ENCODE measurements at regions not wholly inside any gene's neighbourhood (a gene's known extent, or its start where the extent isn't known, plus 50 kb on each side); places are given as distances from the start of the nearest gene placed in this dataset.

DNA sequence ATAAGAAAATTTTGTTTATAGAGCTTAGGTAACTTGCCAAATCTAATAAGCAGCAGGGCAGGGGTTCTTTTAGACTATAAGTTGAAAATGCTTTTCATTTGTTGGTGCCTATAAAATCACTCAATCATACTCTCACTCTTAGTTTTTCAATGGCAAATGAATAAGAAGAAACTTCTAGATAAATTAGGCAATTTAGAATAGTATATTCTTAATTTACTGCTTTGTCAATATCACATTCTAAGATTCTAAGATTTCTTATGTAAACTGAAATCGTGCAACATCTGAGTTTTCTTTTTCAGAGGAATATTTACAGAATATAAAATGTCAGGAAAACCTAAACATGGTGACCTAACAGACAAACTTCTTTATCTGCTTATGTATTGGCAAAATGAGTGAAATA is 849.0 kb downstream of the DTWD2 start:
- Mint-ChIP-seq H3K27ac (no peak overlapping the region), H3K4me1 (no peaks in the 10 kb centered on the region), H3K9me3 (peaks cover 14 to 18% of the 10 kb centered on the region in 2 donors), H3K36me3 (no peaks in the 10 kb centered on the region), H3K27me3 (ENCODE audit: low read depth in 2 of 2) (no peaks in the 10 kb centered on the region), H3K4me3 (no peak overlapping the region)
- WGBS (ENCODE audit: insufficient coverage): no CpG with 5 or more reads among the region's 1 CpG
- Histone ChIP-seq H3K4me1 (ENCODE audit: control insufficient read depth, insufficient read depth, low read length) (no peaks in the 10 kb centered on the region), H3K36me3 (ENCODE audit: control insufficient read depth, insufficient read depth, low read length) (no peaks in the 10 kb centered on the region), H3K27ac (ENCODE audit: low read length) (no peak overlapping the region), H3K9me3 (ENCODE audit: control insufficient read depth, insufficient read depth, low read length) (no peaks in the 10 kb centered on the region), H3K4me3 (ENCODE audit: low read length) (no peak overlapping the region), H3K27me3 (ENCODE audit: control insufficient read depth, insufficient read depth, low read length) (no peaks in the 10 kb centered on the region)
- intact Hi-C loops (cut with micrococcal nuclease): no loop called here
- DNase-seq (no peak), ATAC-seq (no peak)
- TF ChIP-seq, protein P1, sequence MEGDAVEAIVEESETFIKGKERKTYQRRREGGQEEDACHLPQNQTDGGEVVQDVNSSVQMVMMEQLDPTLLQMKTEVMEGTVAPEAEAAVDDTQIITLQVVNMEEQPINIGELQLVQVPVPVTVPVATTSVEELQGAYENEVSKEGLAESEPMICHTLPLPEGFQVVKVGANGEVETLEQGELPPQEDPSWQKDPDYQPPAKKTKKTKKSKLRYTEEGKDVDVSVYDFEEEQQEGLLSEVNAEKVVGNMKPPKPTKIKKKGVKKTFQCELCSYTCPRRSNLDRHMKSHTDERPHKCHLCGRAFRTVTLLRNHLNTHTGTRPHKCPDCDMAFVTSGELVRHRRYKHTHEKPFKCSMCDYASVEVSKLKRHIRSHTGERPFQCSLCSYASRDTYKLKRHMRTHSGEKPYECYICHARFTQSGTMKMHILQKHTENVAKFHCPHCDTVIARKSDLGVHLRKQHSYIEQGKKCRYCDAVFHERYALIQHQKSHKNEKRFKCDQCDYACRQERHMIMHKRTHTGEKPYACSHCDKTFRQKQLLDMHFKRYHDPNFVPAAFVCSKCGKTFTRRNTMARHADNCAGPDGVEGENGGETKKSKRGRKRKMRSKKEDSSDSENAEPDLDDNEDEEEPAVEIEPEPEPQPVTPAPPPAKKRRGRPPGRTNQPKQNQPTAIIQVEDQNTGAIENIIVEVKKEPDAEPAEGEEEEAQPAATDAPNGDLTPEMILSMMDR (IDR thresholded peaks at IDR 0.05): no peak

DNA sequence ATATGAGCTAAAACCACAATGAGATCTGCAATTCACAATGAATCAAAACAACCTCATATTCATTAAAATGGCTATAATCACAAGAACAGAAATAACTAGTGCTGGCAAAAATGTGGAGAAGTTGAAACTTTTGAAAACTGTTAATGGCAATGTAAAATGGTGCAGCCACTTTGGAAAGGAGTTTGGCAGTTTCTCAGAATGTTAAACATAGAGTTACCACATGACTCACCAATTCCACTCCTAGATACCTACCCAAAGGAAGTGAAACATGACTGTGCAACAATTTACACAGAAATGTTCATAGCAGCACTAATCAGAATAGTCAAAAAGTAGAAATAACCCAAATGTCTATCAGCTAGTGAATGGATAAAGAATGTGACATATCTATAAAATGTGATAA is 862.2 kb downstream of the DTWD2 start:
- peaks cover 10 to 16% of the 10 kb centered on the region in 2 donors for H3K9me3 Mint-ChIP-seq
- no peaks in the 10 kb centered on the region for H3K36me3 ChIP-seq (ENCODE audit: control insufficient read depth, insufficient read depth, low read length)
- H3K27ac ChIP-seq (ENCODE audit: low read length): no peak overlapping the region
- no peaks in the 10 kb centered on the region for H3K27me3 ChIP-seq (ENCODE audit: control insufficient read depth, insufficient read depth, low read length)
- H3K4me1 ChIP-seq (ENCODE audit: control insufficient read depth, insufficient read depth, low read length): no peaks in the 10 kb centered on the region
- H3K4me3 Mint-ChIP-seq: no peak overlapping the region
- DNase-seq (no peak), ATAC-seq (no peak)
- no peak overlapping the region for H3K4me3 ChIP-seq (ENCODE audit: low read length)
- intact Hi-C loops (cut with micrococcal nuclease): no loop called here
- H3K36me3 Mint-ChIP-seq: peaks cover 6% of the 10 kb centered on the region
- H3K27ac Mint-ChIP-seq: no peak overlapping the region
- H3K27me3 Mint-ChIP-seq (ENCODE audit: low read depth in 2 of 2): no peaks in the 10 kb centered on the region
- H3K9me3 ChIP-seq (ENCODE audit: control insufficient read depth, insufficient read depth, low read length): no peaks in the 10 kb centered on the region
- H3K4me1 Mint-ChIP-seq: no peaks in the 10 kb centered on the region
- TF ChIP-seq, protein P1 (IDR thresholded peaks at IDR 0.05): no peak

DNA sequence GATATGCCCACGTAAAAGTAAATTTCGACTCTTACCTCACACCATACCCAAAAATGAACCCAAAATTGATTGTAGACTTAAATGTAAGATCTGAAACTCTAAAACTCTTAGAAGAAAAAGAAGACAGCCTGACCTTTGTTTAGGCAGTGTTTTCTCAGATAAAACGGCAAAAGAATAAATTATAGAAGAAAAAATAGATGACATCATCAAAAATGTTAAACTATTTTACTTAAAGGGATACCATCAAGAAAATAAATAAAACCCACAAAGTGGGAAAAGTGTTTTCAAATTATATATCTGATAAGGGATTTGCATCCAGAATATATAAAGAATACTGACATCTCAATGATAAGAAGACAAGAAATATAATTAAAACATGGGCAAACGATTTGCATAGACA is 862.7 kb downstream of the DTWD2 start:
- Histone ChIP-seq H3K36me3 (ENCODE audit: control insufficient read depth, insufficient read depth, low read length) (no peaks in the 10 kb centered on the region), H3K27me3 (ENCODE audit: control insufficient read depth, insufficient read depth, low read length) (no peaks in the 10 kb centered on the region), H3K27ac (ENCODE audit: low read length) (no peak overlapping the region), H3K4me3 (ENCODE audit: low read length) (no peak overlapping the region), H3K4me1 (ENCODE audit: control insufficient read depth, insufficient read depth, low read length) (no peaks in the 10 kb centered on the region), H3K9me3 (ENCODE audit: control insufficient read depth, insufficient read depth, low read length) (no peaks in the 10 kb centered on the region)
- no peak for ATAC-seq
- peaks cover 11 to 19% of the 10 kb centered on the region in 2 donors for H3K9me3 Mint-ChIP-seq
- H3K36me3 Mint-ChIP-seq: peaks cover 6% of the 10 kb centered on the region
- WGBS (ENCODE audit: insufficient coverage): no CpG with 5 or more reads among the region's 4 CpGs
- no peaks in the 10 kb centered on the region for H3K27me3 Mint-ChIP-seq (ENCODE audit: low read depth in 2 of 2)
- no peaks in the 10 kb centered on the region for H3K4me1 Mint-ChIP-seq
- H3K27ac Mint-ChIP-seq: no peak overlapping the region
- DNase-seq: no peak
- intact Hi-C loops (cut with micrococcal nuclease): no loop called here
- H3K4me3 Mint-ChIP-seq: no peak overlapping the region
- TF ChIP-seq, protein P1 (IDR thresholded peaks at IDR 0.05): no peak

DNA sequence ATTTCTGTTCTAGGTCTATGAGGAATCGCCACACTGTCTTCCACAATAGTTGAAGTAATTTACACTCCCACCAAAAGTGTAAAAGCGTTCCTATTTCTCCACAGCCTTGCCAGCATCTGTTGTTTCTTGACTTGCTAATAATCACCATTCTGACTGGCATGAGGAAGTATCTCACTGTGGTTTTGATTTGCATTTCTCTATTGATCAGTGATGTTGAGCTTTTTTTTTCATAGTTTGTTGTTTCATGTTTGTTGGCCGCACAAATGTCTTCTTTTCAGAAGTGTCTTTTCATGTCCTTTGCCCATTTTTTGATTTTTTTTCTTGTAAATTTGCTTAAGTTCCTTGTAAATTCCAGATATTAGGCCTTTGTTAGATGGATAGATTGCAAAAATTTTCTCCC is 867.1 kb downstream of the DTWD2 start:
- ATAC-seq: no peak
- no peak overlapping the region for H3K27ac Mint-ChIP-seq
- no peaks in the 10 kb centered on the region for H3K27me3 Mint-ChIP-seq (ENCODE audit: low read depth in 2 of 2)
- Histone ChIP-seq H3K4me3 (ENCODE audit: low read length) (no peak overlapping the region), H3K36me3 (ENCODE audit: control insufficient read depth, insufficient read depth, low read length) (no peaks in the 10 kb centered on the region), H3K27ac (ENCODE audit: low read length) (no peak overlapping the region), H3K9me3 (ENCODE audit: control insufficient read depth, insufficient read depth, low read length) (no peaks in the 10 kb centered on the region), H3K27me3 (ENCODE audit: control insufficient read depth, insufficient read depth, low read length) (no peaks in the 10 kb centered on the region), H3K4me1 (ENCODE audit: control insufficient read depth, insufficient read depth, low read length) (no peaks in the 10 kb centered on the region)
- H3K4me1 Mint-ChIP-seq: no peaks in the 10 kb centered on the region
- H3K4me3 Mint-ChIP-seq: no peak overlapping the region
- 100% methylated on average over 2 of the region's 3 CpGs for WGBS (ENCODE audit: insufficient coverage)
- intact Hi-C loops (cut with micrococcal nuclease): no loop called here
- TF ChIP-seq, protein P1 (IDR thresholded peaks at IDR 0.05): no peak
- H3K9me3 Mint-ChIP-seq: peaks cover 16 to 19% of the 10 kb centered on the region in 2 donors
- no peak for DNase-seq
- peaks cover 1% of the 10 kb centered on the region for H3K36me3 Mint-ChIP-seq
